GM23338 (cell line): ENCODE measurements at regions not wholly inside any gene's neighbourhood (a gene's known extent, or its start where the extent isn't known, plus 50 kb on each side); places are given as distances from the start of the nearest gene placed in this dataset.

Experiments
- ATAC-seq: fragments of 200-7000 bp; cut with Tn5 transposase; 3 replicates; pipeline ENCODE4 v1.9.1; 2020
- DNase-seq: peaks from one replicate; pipeline ENCODE4 v3.0.0-alpha.2; 2015; ENCODE audit warnings: low spot score
- H2AFZ ChIP-seq: fragments of 200-600 bp; sonication (generic); 2 replicates; pipeline ENCODE4 v1.8.0; 2016; ENCODE audit warnings: antibody characterized with exemption, mild to moderate bottlenecking, moderate library complexity
- H3F3A ChIP-seq: fragments of 200-600 bp; sonication (generic); replicated peaks from 2 replicates; pipeline ENCODE4 v1.8.0; 2017; ENCODE audit warnings: antibody characterized with exemption, mixed run types, low read depth
- H3K27ac ChIP-seq: fragments of 200-600 bp; sonication (generic); 2 replicates; pipeline ENCODE4 v1.6.1; 2016; ENCODE audit warnings: low read depth
- H3K27me3 ChIP-seq: fragments of 200-600 bp; sonication (generic); 2 replicates; pipeline ENCODE4 v1.8.0; 2016; ENCODE audit warnings: mild to moderate bottlenecking, mixed run types, moderate library complexity; ENCODE audit not compliant: insufficient read depth
- H3K36me3 ChIP-seq: fragments of 200-600 bp; sonication (generic); 2 replicates; pipeline ENCODE4 v1.8.0; 2016; ENCODE audit warnings: mild to moderate bottlenecking; ENCODE audit not compliant: insufficient read depth
- H3K4me1 ChIP-seq: fragments of 200-600 bp; sonication (generic); 2 replicates; pipeline ENCODE4 v1.8.0; 2016; ENCODE audit warnings: mild to moderate bottlenecking, moderate library complexity; ENCODE audit not compliant: insufficient read depth
- H3K4me2 ChIP-seq: fragments of 200-600 bp; sonication (generic); 2 replicates; pipeline ENCODE4 v1.7.1; 2017; ENCODE audit warnings: mixed run types
- H3K4me3 ChIP-seq: fragments of 200-600 bp; sonication (generic); 2 replicates; pipeline ENCODE4 v1.6.1; 2016; ENCODE audit warnings: mixed run types
- H3K79me2 ChIP-seq: fragments of 200-600 bp; sonication (generic); replicated peaks from 2 replicates; pipeline ENCODE4 v1.8.0; 2017; ENCODE audit warnings: mild to moderate bottlenecking; ENCODE audit not compliant: insufficient read depth
- H3K9me2 ChIP-seq: fragments of 200-600 bp; sonication (generic); 2 replicates; pipeline ENCODE4 v1.8.0; 2017; ENCODE audit not compliant: insufficient read depth
- H4K20me1 ChIP-seq: fragments of 200-600 bp; sonication (generic); replicated peaks from 2 replicates; pipeline ENCODE4 v1.8.0; 2017; ENCODE audit warnings: mild to moderate bottlenecking; ENCODE audit not compliant: insufficient read depth
- H3K27ac Mint-ChIP-seq: 2 replicates; pipeline ENCODE4 v1.8.0; 2020; ENCODE audit warnings: inconsistent platforms, mild to moderate bottlenecking, moderate library complexity, mixed read lengths
- H3K27me3 Mint-ChIP-seq: 3 replicates; pipeline ENCODE4 v1.8.0; 2022; ENCODE audit warnings: low read depth, mild to moderate bottlenecking, moderate library complexity, mixed read lengths, inconsistent platforms; ENCODE audit not compliant: insufficient read depth, poor library complexity
- H3K36me3 Mint-ChIP-seq: 3 replicates; pipeline ENCODE4 v1.8.0; 2021; ENCODE audit warnings: low read depth, mild to moderate bottlenecking, inconsistent platforms, moderate library complexity, mixed read lengths
- H3K4me1 Mint-ChIP-seq: 3 replicates; pipeline ENCODE4 v1.8.0; 2020; ENCODE audit warnings: mild to moderate bottlenecking, inconsistent platforms, mixed read lengths
- H3K4me3 Mint-ChIP-seq: 3 replicates; pipeline ENCODE4 v1.8.0; 2021; ENCODE audit warnings: moderate library complexity, mild to moderate bottlenecking, inconsistent platforms, mixed read lengths
- H3K9me3 Mint-ChIP-seq: 3 replicates; pipeline ENCODE4 v1.8.0; 2020; ENCODE audit warnings: moderate library complexity, mild to moderate bottlenecking, inconsistent platforms, mixed read lengths
- CREB1 ChIP-seq: fragments of 250-450 bp; sonication (Bioruptor Pico); IDR thresholded peaks from 2 replicates; pipeline ENCODE4 v1.5.0; 2020; ENCODE audit warnings: low read depth, mild to moderate bottlenecking, moderate library complexity
- CTCF ChIP-seq, 2 experiments: fragments of 200-600 bp in 1 of 2; sonication (generic) in 1 of 2; conservative IDR thresholded peaks; 2 replicates each; pipeline versions ENCODE4 v1.5.1 to v1.6.1; 2016 to 2017; ENCODE audit warnings: antibody characterized with exemption in 2 of 2, low read depth in 2 of 2, mild to moderate bottlenecking in 2 of 2, moderate library complexity in 1 of 2
- ETS1 ChIP-seq: IDR thresholded peaks from 2 replicates; pipeline ENCODE4 v1.6.1; 2016; ENCODE audit warnings: antibody characterized with exemption
- EZH2 ChIP-seq: fragments of 200-600 bp; sonication (generic); IDR thresholded peaks from one replicate; pipeline ENCODE4 v1.8.0; 2017; ENCODE audit warnings: antibody characterized with exemption, mild to moderate bottlenecking, low read depth; ENCODE audit not compliant: unreplicated experiment
- EZH2phosphoT487 ChIP-seq: fragments of 200-600 bp; sonication (generic); IDR thresholded peaks from one replicate; pipeline ENCODE4 v1.8.1; 2018; ENCODE audit warnings: antibody characterized with exemption; ENCODE audit not compliant: unreplicated experiment
- JUNB ChIP-seq: IDR thresholded peaks from one replicate; pipeline ENCODE4 v1.6.1; 2016; ENCODE audit warnings: antibody characterized with exemption; ENCODE audit not compliant: unreplicated experiment
- NANOG ChIP-seq: IDR thresholded peaks from 2 replicates; pipeline ENCODE4 v1.6.1; 2016; ENCODE audit warnings: antibody characterized with exemption, borderline replicate concordance
- POLR2AphosphoS5 ChIP-seq: IDR thresholded peaks from 2 replicates; pipeline ENCODE4 v1.6.1; 2016; ENCODE audit warnings: antibody characterized with exemption, low read depth
- REST ChIP-seq: IDR thresholded peaks from one replicate; pipeline ENCODE4 v1.6.1; 2018; ENCODE audit warnings: antibody characterized with exemption; ENCODE audit not compliant: unreplicated experiment
- STAT1 ChIP-seq: IDR thresholded peaks from one replicate; pipeline ENCODE4 v1.6.1; 2016; ENCODE audit warnings: antibody characterized with exemption; ENCODE audit not compliant: unreplicated experiment
- ZNF114 ChIP-seq: fragments of 250-450 bp; sonication (Bioruptor Pico); IDR thresholded peaks from 2 replicates; pipeline ENCODE4 v1.5.0; 2020; ENCODE audit warnings: mild to moderate bottlenecking, moderate library complexity
- ZNF331 ChIP-seq: fragments of 250-450 bp; sonication (Bioruptor Pico); IDR thresholded peaks from 2 replicates; pipeline ENCODE4 v1.5.0; 2020; ENCODE audit warnings: low read depth, mild to moderate bottlenecking, moderate library complexity
- ZNF462 ChIP-seq: fragments of 250-450 bp; sonication (Bioruptor Pico); IDR thresholded peaks from 2 replicates; pipeline ENCODE4 v1.5.0; 2020; ENCODE audit warnings: mild to moderate bottlenecking, moderate library complexity

- H3K36me3 Mint-ChIP-seq = no peaks in the 10 kb centered on the region; the same call in 2 of the 3 replicates
- no peaks in the 10 kb centered on the region for H3K9me2 ChIP-seq
- H3K36me3 ChIP-seq = no peaks in the 10 kb centered on the region
- TF ChIP-seq CREB1 (CRISPR knock-in tag) (no peak), REST (no peak), EZH2phosphoT487 (no peak), JUNB (no peak), NANOG (no peak), ZNF462 (CRISPR knock-in tag) (no peak), CTCF (conservative IDR thresholded peaks at IDR 0.05; ENCODE audit: low read depth in 2 of 2) (no peak), STAT1 (no peak), ZNF331 (CRISPR knock-in tag) (no peak), ETS1 (no peak), POLR2AphosphoS5 (no peak), EZH2 (no peak), ZNF114 (CRISPR knock-in tag) (no peak)
- peaks cover 6% of the 10 kb centered on the region for H3K27me3 Mint-ChIP-seq
- no peak overlapping the region for H3K27ac ChIP-seq
- H3K79me2 ChIP-seq = no peaks in the 10 kb centered on the region
- no peaks in the 10 kb centered on the region for H3F3A ChIP-seq
- H2AFZ ChIP-seq = no peak overlapping the region
- peaks cover 9% of the 10 kb centered on the region; the same call in 2 of the 3 replicates for H3K9me3 Mint-ChIP-seq
- no peaks in the 10 kb centered on the region; the same call in 2 of the 3 replicates for H3K4me1 Mint-ChIP-seq
- no peak overlapping the region for H3K4me2 ChIP-seq
- H3K4me1 ChIP-seq = no peaks in the 10 kb centered on the region
- ATAC-seq = no peak
- H3K4me3 ChIP-seq = no peak overlapping the region
- no peaks in the 10 kb centered on the region for H3K27me3 ChIP-seq
- H4K20me1 ChIP-seq = no peaks in the 10 kb centered on the region
- no peak overlapping the region for H3K4me3 Mint-ChIP-seq
- DNase-seq = no peak
- H3K27ac Mint-ChIP-seq = no peak overlapping the region
These were observed 60.5 kb upstream of the NANOS1 start for GRCh38 chr10:118969014-118969413.
